Immature natural killer cell (primary cell): ENCODE measurements at regions not wholly inside any gene's neighbourhood (a gene's known extent, or its start where the extent isn't known, plus 50 kb on each side); places are given as distances from the start of the nearest gene placed in this dataset.
"Not testable (repeated sequence)": the region's sequence is repeated elsewhere in the genome, so short reads cannot be mapped to it uniquely, and the experiment has no call there.

Experiments
- DNase-seq, 3 donors: peaks; one replicate each; pipeline ENCODE4 v3.0.0; 2022; ENCODE audit warnings: mixed read lengths in 1 of 3
- H3K27ac Mint-ChIP-seq, 6 donors: one replicate each; pipeline ENCODE4 v1.8.0; 2020; ENCODE audit warnings: mixed read lengths in 6 of 6, mild to moderate bottlenecking in 5 of 6, inconsistent platforms in 4 of 6, moderate library complexity in 3 of 6
- H3K27me3 Mint-ChIP-seq, 3 donors: one replicate each; pipeline ENCODE4 v1.8.0; 2020 to 2021; ENCODE audit warnings: low read depth in 3 of 3, mild to moderate bottlenecking in 3 of 3, mixed read lengths in 3 of 3, moderate library complexity in 3 of 3, inconsistent platforms in 1 of 3
- H3K36me3 Mint-ChIP-seq, 3 donors: one replicate each; pipeline ENCODE4 v1.8.0; 2020; ENCODE audit warnings: mixed read lengths in 3 of 3, inconsistent platforms in 2 of 3, mild to moderate bottlenecking in 2 of 3
- H3K4me1 Mint-ChIP-seq, 2 donors: one replicate each; pipeline ENCODE4 v1.8.0; 2020; ENCODE audit warnings: inconsistent platforms in 2 of 2, mild to moderate bottlenecking in 2 of 2, mixed read lengths in 2 of 2, moderate library complexity in 1 of 2
- H3K4me3 Mint-ChIP-seq, 5 donors: one replicate each; pipeline ENCODE4 v1.8.0; 2020; ENCODE audit warnings: mild to moderate bottlenecking in 5 of 5, mixed read lengths in 5 of 5, inconsistent platforms in 3 of 5, moderate library complexity in 3 of 5
- H3K9me3 Mint-ChIP-seq, 6 donors: one replicate each; pipeline ENCODE4 v1.8.0; 2020; ENCODE audit warnings: mild to moderate bottlenecking in 6 of 6, mixed read lengths in 6 of 6, inconsistent platforms in 4 of 6, moderate library complexity in 3 of 6

DNA sequence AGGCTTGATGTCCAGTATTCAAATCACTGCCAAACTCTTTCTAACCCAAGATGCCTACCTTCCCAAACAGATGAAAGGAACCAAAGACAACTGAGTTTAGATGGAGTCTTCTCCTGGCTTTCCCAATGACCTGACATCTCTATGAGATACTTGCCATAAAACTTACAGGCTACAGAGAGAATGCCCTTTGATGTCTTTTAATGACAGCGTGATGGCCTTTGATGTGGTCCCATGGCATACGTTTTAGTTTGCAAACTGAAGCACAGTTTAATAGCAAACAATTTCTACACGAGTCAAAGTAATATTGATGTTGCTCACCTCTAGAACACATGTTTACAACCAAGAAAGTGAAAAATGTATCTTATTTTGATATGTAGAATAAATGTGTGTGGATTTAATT lies 73.2 kb downstream of the ZIC4 start:
- Mint-ChIP-seq H3K27me3 (no peaks in the 10 kb centered on the region), H3K27ac (no peak overlapping the region), H3K4me3 (no peak overlapping the region), H3K36me3 (no peaks in the 10 kb centered on the region), H3K4me1 (no peaks in the 10 kb centered on the region), H3K9me3 (peaks cover 0 to 18% (median 5%) of the 10 kb centered on the region in 6 donors)
- no peak for DNase-seq

DNA sequence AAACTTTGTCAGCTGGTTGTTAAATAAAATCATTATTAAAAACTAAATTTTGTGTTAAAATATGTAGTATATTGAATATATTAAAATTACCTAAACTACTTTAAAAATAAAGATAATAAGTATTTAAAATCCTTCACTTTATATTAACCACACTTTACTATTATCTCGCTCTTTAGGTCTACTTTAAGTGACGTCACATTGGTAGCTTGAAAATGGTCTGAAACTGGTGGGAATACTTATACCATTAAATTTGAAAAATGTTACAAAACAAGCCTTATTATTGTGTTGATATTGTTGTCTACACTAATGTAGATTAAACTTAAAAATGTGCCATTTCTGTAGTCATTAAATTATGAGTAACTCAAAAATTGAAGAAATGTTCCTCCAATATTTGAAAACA lies 77.6 kb downstream of the ZIC4 start:
- no peaks in the 10 kb centered on the region for H3K27me3 Mint-ChIP-seq

DNA sequence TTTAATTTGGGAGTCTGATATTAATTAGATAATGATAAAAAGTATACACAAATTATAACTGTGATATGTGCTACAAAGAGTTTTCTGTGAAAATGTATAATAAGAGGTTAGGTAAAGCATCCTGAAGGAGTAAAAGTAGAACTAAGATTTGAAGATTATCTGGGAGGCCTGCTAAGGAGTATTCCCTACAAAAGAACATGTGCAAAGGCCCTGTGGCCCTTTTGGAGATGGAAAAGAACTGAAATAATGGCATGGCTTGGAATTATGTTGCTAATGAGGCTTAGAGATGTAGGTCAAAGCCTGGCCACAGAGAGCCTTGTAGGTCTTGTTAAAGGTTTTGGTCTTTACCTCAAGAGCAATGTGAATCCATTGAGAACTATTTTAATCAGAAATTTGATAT lies 82.0 kb downstream of the ZIC4 start:
- Mint-ChIP-seq H3K4me1 (no peaks in the 10 kb centered on the region), H3K27me3 (no peaks in the 10 kb centered on the region), H3K27ac (no peak overlapping the region), H3K4me3 (no peak overlapping the region), H3K36me3 (peaks cover 0 to 3% (median 0%) of the 10 kb centered on the region in 3 donors), H3K9me3 (peaks cover 2 to 32% (median 3%) of the 10 kb centered on the region in 6 donors)
- DNase-seq: no peak

More for the DNA sequence above, 77.6 kb downstream of the ZIC4 start:
- Mint-ChIP-seq H3K27ac (no peak overlapping the region), H3K36me3 (no peaks in the 10 kb centered on the region), H3K4me3 (no peak overlapping the region), H3K9me3 (peaks cover 0 to 28% (median 4%) of the 10 kb centered on the region in 6 donors), H3K4me1 (no peaks in the 10 kb centered on the region)
- no peak for DNase-seq

DNA sequence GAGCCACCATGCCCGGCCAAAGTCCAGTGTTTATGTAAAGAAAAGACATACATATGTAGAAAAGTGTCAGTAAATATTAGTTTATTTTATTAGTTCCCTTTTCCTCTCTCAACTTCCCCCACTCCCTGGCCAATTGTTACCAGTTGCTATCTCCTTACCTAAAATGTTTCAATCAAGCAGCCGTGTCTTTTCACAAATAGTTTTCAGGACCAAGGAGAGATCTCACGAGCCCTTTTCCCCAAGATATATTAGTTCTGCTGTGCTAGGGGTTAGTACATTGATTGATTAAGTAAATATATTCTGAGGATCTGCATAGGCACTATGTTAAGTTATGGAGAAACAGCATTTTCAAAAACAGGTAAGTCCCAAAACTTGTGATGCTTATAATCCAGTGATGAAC lies 87.4 kb downstream of the ZIC4 start:
- no peaks in the 10 kb centered on the region for H3K4me1 Mint-ChIP-seq
- H3K27me3 Mint-ChIP-seq: peaks cover 0 to 1% (median 0%) of the 10 kb centered on the region in 3 donors
- H3K27ac Mint-ChIP-seq: no peak overlapping the region
- peaks cover 0 to 26% (median 6%) of the 10 kb centered on the region in 6 donors for H3K9me3 Mint-ChIP-seq
- DNase-seq: no peak
- no peak overlapping the region for H3K4me3 Mint-ChIP-seq
- peaks cover 0 to 3% (median 0%) of the 10 kb centered on the region in 3 donors for H3K36me3 Mint-ChIP-seq

DNA sequence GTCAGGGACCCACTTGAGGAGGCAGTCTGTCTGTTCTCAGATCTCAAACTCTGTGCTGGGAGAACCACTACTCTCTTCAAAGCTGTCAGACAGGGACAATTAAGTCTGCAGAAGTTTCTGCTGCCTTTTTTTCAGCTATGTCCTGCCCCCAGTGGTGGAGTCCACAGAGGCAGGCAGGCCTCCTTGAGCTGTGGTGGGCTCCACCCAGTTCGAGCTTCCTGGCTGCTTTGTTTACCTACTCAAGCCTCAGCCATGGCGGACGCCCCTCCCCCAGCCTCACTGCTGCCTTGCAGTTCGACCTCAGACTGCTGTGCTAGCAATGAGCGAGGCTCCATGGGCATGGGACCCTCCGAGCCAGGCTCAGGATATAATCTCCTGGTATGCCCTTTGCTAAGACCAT lies 89.3 kb downstream of the ZIC4 start:
- not testable (repeated sequence) for H3K36me3 Mint-ChIP-seq, DNase-seq, H3K4me1 Mint-ChIP-seq, H3K27ac Mint-ChIP-seq, H3K27me3 Mint-ChIP-seq, H3K4me3 Mint-ChIP-seq
- peaks cover 0 to 20% (median 5%) of the 10 kb centered on the region in 6 donors for H3K9me3 Mint-ChIP-seq

DNA sequence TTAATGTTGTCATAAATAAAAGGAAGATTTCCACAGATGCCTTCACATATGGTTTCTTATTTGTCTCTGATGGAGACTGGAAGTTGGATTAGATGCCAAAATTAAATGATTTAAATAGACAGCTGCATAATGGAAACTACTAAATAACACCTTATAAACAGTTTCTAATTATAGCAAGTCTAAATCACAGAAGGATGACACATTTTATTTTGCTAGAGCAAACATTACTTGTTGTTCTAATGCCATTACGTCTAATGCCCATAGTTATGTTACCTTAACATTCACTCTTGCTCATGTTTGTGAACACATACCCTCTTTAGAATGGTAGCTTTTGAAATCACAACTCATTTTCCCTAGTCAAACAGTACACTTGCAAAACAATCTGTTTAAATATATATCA lies 92.8 kb downstream of the ZIC4 start:
- Mint-ChIP-seq H3K4me3 (no peak overlapping the region), H3K27ac (no peak overlapping the region), H3K9me3 (peaks cover 0 to 8% (median 1%) of the 10 kb centered on the region in 6 donors), H3K36me3 (no peaks in the 10 kb centered on the region), H3K4me1 (no peaks in the 10 kb centered on the region), H3K27me3 (no peaks in the 10 kb centered on the region)
- DNase-seq: no peak

DNA sequence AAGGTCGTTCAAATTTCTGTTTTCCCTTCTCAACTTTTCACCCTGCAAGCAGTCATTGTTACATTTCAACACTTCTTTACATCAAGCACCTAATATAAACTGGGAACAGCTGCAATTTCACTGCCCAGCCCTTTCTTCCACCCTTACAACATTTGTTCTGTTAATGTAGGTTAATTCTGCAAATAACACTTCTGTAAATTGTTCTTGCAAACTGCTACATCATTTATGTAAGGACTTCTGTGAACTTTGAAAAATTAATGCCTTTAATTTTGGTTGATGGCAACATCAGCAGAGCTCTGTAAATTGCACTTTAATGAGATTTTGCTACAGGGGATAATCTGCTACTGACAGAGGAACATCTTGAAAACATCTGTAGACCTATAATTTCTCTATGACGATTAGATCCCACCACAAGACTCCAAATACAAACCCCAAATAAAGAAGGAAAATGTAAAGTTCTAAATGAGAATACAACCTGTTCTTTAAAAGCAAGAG lies 93.5 kb downstream of the ZIC4 start:
- Mint-ChIP-seq H3K4me3 (no peak overlapping the region), H3K27ac (no peak overlapping the region), H3K27me3 (no peaks in the 10 kb centered on the region), H3K9me3 (peaks cover 0 to 8% (median 3%) of the 10 kb centered on the region in 6 donors), H3K36me3 (no peaks in the 10 kb centered on the region), H3K4me1 (no peaks in the 10 kb centered on the region)
- DNase-seq: no peak

DNA sequence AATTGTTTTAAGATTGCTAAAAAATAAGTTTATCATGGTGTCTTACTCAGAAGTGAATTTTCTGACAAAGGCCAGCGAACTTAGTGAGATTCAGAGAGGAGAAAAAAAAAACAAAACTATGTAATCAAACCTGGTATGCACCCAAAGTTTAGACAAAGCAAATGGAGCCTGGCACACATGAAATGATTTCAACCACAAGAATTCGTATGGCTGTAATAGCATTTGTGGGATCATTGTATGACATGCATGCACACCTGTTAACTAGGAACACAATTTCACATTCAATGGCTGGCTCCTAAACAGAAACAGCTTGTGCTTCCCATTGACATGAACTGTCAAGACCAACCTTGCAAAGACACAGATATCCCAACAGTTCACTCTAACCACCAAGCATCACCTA lies 94.6 kb downstream of the ZIC4 start:
- Mint-ChIP-seq H3K4me1 (no peaks in the 10 kb centered on the region), H3K4me3 (no peak overlapping the region), H3K36me3 (no peaks in the 10 kb centered on the region), H3K27me3 (no peaks in the 10 kb centered on the region), H3K9me3 (peaks cover 1 to 8% (median 4%) of the 10 kb centered on the region in 6 donors), H3K27ac (no peak overlapping the region)
- DNase-seq: no peak

DNA sequence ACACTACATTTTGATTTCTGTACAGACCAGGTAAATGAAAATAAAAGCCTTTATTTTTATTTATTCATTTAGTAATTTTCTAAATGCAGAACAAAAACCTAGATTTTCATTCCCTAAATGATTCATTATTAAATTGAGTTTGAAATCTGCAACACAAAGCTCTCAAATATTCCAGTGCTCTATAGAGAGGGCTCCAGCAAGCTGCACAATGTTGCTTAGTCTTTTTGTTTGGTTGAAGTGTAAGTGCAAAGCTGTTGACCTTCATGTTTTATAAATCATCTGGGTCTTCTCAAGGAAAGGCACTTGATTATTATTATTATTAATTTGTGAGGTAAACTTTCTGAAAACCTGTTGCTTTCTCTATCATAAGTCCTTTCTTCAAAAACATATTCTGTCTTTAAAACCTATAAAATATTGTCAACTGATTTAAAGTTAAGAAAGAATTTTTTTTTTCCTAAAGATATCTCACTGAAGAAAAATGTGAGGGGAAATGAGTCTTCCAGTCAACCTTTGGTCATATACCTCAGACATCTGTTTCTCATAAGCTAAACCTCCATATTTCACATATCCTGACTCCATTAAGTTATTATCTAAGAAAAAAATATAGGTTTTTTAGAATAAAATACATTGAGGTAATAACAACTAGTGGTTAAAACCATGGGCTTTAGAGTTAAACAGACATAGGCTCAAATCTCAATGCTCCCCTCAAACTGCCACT lies 100.7 kb downstream of the ZIC4 start:
- Mint-ChIP-seq H3K9me3 (peaks cover 3 to 13% (median 8%) of the 10 kb centered on the region in 6 donors), H3K4me1 (no peaks in the 10 kb centered on the region), H3K36me3 (no peaks in the 10 kb centered on the region), H3K4me3 (no peak overlapping the region), H3K27ac (no peak overlapping the region), H3K27me3 (no peaks in the 10 kb centered on the region)
- DNase-seq: no peak

DNA sequence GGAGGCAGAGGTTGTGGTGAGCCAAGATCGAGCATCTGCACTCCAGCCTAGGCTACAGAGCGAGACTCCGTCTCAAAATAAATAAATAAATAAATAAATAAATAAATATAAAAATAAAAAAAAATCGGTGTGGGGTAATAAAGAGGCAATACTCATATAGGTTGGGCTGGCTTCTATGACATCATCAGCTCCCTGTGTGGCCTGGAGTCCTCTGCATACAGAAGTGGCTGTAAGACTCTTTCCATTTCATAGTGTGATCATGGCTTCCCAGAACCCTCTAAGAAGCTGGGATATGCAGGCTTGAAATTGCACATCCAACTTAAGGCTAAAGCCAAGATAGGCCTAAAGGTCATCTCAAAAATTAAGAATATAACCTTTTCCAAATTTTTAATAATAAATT lies 101.6 kb downstream of the ZIC4 start:
- H3K36me3 Mint-ChIP-seq: peaks cover 0 to 3% (median 0%) of the 10 kb centered on the region in 3 donors
- no peaks in the 10 kb centered on the region for H3K27me3 Mint-ChIP-seq
- no peak overlapping the region for H3K27ac Mint-ChIP-seq
- H3K9me3 Mint-ChIP-seq: peaks cover 3 to 16% (median 12%) of the 10 kb centered on the region in 6 donors
- no peak overlapping the region for H3K4me3 Mint-ChIP-seq
- no peaks in the 10 kb centered on the region for H3K4me1 Mint-ChIP-seq
- DNase-seq: no peak

DNA sequence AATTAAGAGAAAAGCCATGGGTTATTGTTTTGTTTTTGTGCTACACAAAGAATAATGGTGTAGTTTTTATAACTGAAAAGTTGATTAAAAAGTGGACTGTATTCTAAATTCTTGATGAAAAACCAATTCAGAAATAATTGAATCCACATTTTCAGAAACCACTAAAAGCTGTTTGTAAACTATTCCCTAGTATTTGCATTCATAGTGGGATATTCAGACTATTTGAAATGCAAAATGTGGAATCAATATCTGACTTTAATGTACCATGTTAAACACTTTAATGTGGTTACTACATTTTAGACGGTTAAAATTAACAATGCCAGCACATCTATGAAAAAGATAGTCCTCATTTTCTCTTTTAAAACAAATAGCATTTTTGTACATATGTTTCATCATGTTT lies 104.6 kb downstream of the ZIC4 start:
- H3K36me3 Mint-ChIP-seq: peaks cover 0 to 3% (median 0%) of the 10 kb centered on the region in 3 donors
- peaks cover 0 to 22% (median 11%) of the 10 kb centered on the region in 6 donors for H3K9me3 Mint-ChIP-seq
- no peaks in the 10 kb centered on the region for H3K4me1 Mint-ChIP-seq
- no peak overlapping the region for H3K4me3 Mint-ChIP-seq
- no peaks in the 10 kb centered on the region for H3K27me3 Mint-ChIP-seq
- DNase-seq: no peak
- H3K27ac Mint-ChIP-seq: no peak overlapping the region

DNA sequence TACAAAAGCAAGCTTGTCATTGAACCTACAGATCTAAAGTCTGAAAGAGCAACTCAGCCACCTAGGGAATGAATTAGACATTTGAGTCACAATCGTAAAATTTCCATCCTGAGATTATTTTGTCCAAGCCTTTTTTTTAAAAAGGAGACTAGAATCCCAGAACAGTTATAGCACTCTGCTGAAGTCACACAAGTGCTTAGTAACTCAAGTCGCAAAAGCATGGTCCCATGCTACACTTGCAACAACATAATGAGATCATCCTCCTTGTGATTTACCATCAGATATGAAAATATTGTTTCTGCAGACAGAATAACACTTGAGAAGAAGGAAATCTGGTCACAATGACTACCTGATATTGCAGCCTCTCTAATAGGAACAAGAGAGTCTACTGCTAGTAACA lies 106.7 kb downstream of the ZIC4 start:
- H3K27me3 Mint-ChIP-seq: no peaks in the 10 kb centered on the region
- H3K36me3 Mint-ChIP-seq: peaks cover 0 to 3% (median 0%) of the 10 kb centered on the region in 3 donors
- no peak for DNase-seq
- H3K4me1 Mint-ChIP-seq: no peaks in the 10 kb centered on the region
- no peak overlapping the region for H3K4me3 Mint-ChIP-seq
- H3K27ac Mint-ChIP-seq: no peak overlapping the region
- H3K9me3 Mint-ChIP-seq: peaks cover 0 to 18% (median 12%) of the 10 kb centered on the region in 6 donors

DNA sequence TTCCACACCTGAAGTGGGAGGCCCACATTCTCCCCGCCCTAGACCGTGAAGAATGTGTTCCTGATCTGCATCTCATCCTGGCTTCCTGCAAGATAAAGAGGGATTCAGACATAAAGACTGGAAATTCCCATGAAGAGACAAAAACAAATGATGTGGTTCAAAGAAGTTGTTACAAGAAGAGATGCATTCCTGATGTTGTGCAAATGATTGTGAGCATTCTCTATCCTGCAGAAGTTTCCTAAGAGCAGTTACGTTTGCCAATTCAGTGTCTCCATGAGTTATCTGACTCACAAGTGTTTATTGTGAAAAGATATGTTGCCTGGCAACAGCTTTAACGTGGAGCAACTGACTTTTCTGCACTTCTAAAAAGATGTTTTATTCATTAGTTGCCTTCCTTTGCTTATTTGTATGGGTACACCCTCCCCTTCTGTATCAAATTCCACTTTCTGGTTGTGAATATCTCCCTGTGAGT lies 107.8 kb downstream of the ZIC4 start:
- Mint-ChIP-seq H3K27me3 (no peaks in the 10 kb centered on the region), H3K4me3 (no peak overlapping the region), H3K4me1 (no peaks in the 10 kb centered on the region), H3K27ac (no peak overlapping the region), H3K9me3 (peaks cover 0 to 18% (median 10%) of the 10 kb centered on the region in 6 donors), H3K36me3 (peaks cover 0 to 3% (median 0%) of the 10 kb centered on the region in 3 donors)
- DNase-seq: no peak

DNA sequence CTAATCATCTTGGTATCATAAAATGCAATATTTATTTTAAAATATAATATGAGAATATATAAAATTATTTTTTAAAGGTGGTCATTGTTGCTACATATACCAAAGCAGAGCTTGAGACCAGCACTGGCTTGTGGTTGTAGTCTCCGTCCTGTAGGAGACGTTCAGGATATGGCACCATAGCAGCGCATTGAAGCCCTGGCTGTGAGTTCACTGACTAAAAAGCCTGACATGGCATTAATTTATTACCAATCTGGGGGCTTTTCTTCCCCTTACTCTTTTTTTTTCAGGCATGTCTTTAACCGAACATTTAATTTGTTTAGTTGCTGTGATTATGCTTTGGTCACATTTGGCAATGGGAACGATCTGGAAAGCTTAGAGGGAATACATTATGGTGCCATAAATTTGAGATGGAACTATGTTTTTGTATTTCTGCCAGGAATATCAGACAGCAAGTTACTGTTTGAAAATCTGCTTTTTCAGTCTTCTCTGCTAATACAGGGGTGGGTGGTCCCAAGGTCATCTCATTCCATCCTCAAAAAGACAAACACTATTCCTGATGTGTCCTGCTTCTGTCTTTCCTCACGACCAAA lies 108.5 kb downstream of the ZIC4 start:
- H3K4me3 Mint-ChIP-seq: no peak overlapping the region
- H3K4me1 Mint-ChIP-seq: no peaks in the 10 kb centered on the region
- peaks cover 0 to 14% (median 7%) of the 10 kb centered on the region in 6 donors for H3K9me3 Mint-ChIP-seq
- no peak for DNase-seq
- no peak overlapping the region for H3K27ac Mint-ChIP-seq
- no peaks in the 10 kb centered on the region for H3K27me3 Mint-ChIP-seq
- peaks cover 0 to 3% (median 0%) of the 10 kb centered on the region in 3 donors for H3K36me3 Mint-ChIP-seq
